GM23338 (cell line): ENCODE measurements at regions not wholly inside any gene's neighbourhood (a gene's known extent, or its start where the extent isn't known, plus 50 kb on each side); places are given as distances from the start of the nearest gene placed in this dataset.

ENCODE experiments used
- CTCF ChIP-seq, 2 experiments: fragments of 200-600 bp in 1 of 2; sonication (generic) in 1 of 2; conservative IDR thresholded peaks; 2 replicates each; pipeline versions ENCODE4 v1.5.1 to v1.6.1; 2016 to 2017; ENCODE audit warnings: antibody characterized with exemption in 2 of 2, low read depth in 2 of 2, mild to moderate bottlenecking in 2 of 2, moderate library complexity in 1 of 2
- ETS1 ChIP-seq: IDR thresholded peaks from 2 replicates; pipeline ENCODE4 v1.6.1; 2016; ENCODE audit warnings: antibody characterized with exemption
- POLR2AphosphoS5 ChIP-seq: IDR thresholded peaks from 2 replicates; pipeline ENCODE4 v1.6.1; 2016; ENCODE audit warnings: antibody characterized with exemption, low read depth
- TF ChIP-seq, protein P1 (sequence below): IDR thresholded peaks from one replicate; pipeline ENCODE4 v1.6.1; 2018; ENCODE audit warnings: antibody characterized with exemption; ENCODE audit not compliant: unreplicated experiment

GRCh38 chr13:38564256-38565150 is 122.4 kb upstream of the FREM2 start:
- no peak for TF ChIP-seq CTCF (conservative IDR thresholded peaks at IDR 0.05; ENCODE audit: low read depth in 2 of 2)
- TF ChIP-seq, protein P1, sequence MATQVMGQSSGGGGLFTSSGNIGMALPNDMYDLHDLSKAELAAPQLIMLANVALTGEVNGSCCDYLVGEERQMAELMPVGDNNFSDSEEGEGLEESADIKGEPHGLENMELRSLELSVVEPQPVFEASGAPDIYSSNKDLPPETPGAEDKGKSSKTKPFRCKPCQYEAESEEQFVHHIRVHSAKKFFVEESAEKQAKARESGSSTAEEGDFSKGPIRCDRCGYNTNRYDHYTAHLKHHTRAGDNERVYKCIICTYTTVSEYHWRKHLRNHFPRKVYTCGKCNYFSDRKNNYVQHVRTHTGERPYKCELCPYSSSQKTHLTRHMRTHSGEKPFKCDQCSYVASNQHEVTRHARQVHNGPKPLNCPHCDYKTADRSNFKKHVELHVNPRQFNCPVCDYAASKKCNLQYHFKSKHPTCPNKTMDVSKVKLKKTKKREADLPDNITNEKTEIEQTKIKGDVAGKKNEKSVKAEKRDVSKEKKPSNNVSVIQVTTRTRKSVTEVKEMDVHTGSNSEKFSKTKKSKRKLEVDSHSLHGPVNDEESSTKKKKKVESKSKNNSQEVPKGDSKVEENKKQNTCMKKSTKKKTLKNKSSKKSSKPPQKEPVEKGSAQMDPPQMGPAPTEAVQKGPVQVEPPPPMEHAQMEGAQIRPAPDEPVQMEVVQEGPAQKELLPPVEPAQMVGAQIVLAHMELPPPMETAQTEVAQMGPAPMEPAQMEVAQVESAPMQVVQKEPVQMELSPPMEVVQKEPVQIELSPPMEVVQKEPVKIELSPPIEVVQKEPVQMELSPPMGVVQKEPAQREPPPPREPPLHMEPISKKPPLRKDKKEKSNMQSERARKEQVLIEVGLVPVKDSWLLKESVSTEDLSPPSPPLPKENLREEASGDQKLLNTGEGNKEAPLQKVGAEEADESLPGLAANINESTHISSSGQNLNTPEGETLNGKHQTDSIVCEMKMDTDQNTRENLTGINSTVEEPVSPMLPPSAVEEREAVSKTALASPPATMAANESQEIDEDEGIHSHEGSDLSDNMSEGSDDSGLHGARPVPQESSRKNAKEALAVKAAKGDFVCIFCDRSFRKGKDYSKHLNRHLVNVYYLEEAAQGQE: no peak
- TF ChIP-seq ETS1: no peak
- no peak for TF ChIP-seq POLR2AphosphoS5
